Loucy (cell line): ENCODE measurements at regions not wholly inside any gene's neighbourhood (a gene's known extent, or its start where the extent isn't known, plus 50 kb on each side); places are given as distances from the start of the nearest gene placed in this dataset.

Source experiments
- CTCF ChIP-seq: fragments of 200-600 bp; sonication (generic); conservative IDR thresholded peaks from 2 replicates; pipeline ENCODE4 v1.5.1; 2014; ENCODE audit warnings: mild to moderate bottlenecking, antibody characterized with exemption, low read length
- EZH2phosphoT487 ChIP-seq: fragments of 200-600 bp; IDR thresholded peaks from 2 replicates; pipeline ENCODE4 v1.6.1; 2018; ENCODE audit warnings: antibody characterized with exemption, mild to moderate bottlenecking, moderate library complexity, borderline replicate concordance

GRCh38 chr5:121691478-121691877, 160.2 kb upstream of the FTMT start:
- TF ChIP-seq CTCF, result no peak
- TF ChIP-seq EZH2phosphoT487, result no peak
